Liver (tissue), 8 donors: ENCODE measurements at regions not wholly inside any gene's neighbourhood (a gene's known extent, or its start where the extent isn't known, plus 50 kb on each side); places are given as distances from the start of the nearest gene placed in this dataset.

Experiments used
- DNase-seq: peaks from one replicate; pipeline ENCODE4 v3.0.0-alpha.2; 2017; ENCODE audit warnings: low spot score
- H3K27ac ChIP-seq, 2 donors: one replicate each; pipeline ENCODE4 v1.7.0; 2013; ENCODE audit warnings: inconsistent platforms in 2 of 2, low read length in 2 of 2, control low read depth in 1 of 2, low read depth in 1 of 2, mild to moderate bottlenecking in 1 of 2
- H3K27me3 ChIP-seq, 4 donors: one replicate each; pipeline versions ENCODE4 v1.6.1 to v1.7.0; 2013; ENCODE audit warnings: low read length in 3 of 4, inconsistent platforms in 1 of 4, mild to moderate bottlenecking in 1 of 4, moderate library complexity in 1 of 4; ENCODE audit not compliant: control insufficient read depth in 4 of 4, insufficient read depth in 4 of 4
- H3K36me3 ChIP-seq, 4 donors: one replicate each; pipeline versions ENCODE4 v1.6.1 to v1.7.0; 2013; ENCODE audit warnings: low read length in 3 of 4, mild to moderate bottlenecking in 3 of 4, low read depth in 1 of 4, moderate library complexity in 1 of 4; ENCODE audit not compliant: control insufficient read depth in 4 of 4, insufficient read depth in 3 of 4
- H3K4me1 ChIP-seq, 4 donors: one replicate each; pipeline versions ENCODE4 v1.6.1 to v1.7.0; 2013; ENCODE audit warnings: low read length in 3 of 4, mild to moderate bottlenecking in 3 of 4, moderate library complexity in 1 of 4; ENCODE audit not compliant: control insufficient read depth in 4 of 4, insufficient read depth in 4 of 4
- H3K4me3 ChIP-seq, 3 donors: one replicate each; pipeline versions ENCODE4 v1.6.1 to v1.7.0; 2013; ENCODE audit warnings: low read length in 3 of 3, control low read depth in 1 of 3, low read depth in 1 of 3, mild to moderate bottlenecking in 1 of 3
- H3K9ac ChIP-seq, 2 donors: one replicate each; pipeline ENCODE4 v1.7.0; 2013; ENCODE audit warnings: low read length in 2 of 2, mild to moderate bottlenecking in 2 of 2, moderate library complexity in 2 of 2, control low read depth in 1 of 2, low read depth in 1 of 2
- H3K9me3 ChIP-seq, 4 donors: one replicate each; pipeline versions ENCODE4 v1.6.1 to v1.7.0; 2013; ENCODE audit warnings: low read length in 3 of 4; ENCODE audit not compliant: control insufficient read depth in 4 of 4
- EGR1 ChIP-seq, 2 donors: IDR thresholded peaks; 2 replicates each; pipeline ENCODE4 v1.6.1; 2016 to 2018; ENCODE audit warnings: antibody characterized with exemption in 2 of 2, low read depth in 2 of 2
- FOXA2 ChIP-seq: IDR thresholded peaks from 2 replicates; pipeline ENCODE4 v1.6.1; 2016; ENCODE audit warnings: antibody characterized with exemption
- GABPA ChIP-seq, 2 donors: IDR thresholded peaks in 1 of 2; conservative IDR thresholded peaks in 1 of 2; 2 replicates each; pipeline ENCODE4 v1.6.1; 2016; ENCODE audit warnings: antibody characterized with exemption in 2 of 2, mild to moderate bottlenecking in 1 of 2, moderate library complexity in 1 of 2
- HNF4A ChIP-seq, 2 donors: conservative IDR thresholded peaks; 2 replicates each; pipeline ENCODE4 v1.6.1; 2016; ENCODE audit warnings: antibody characterized with exemption in 2 of 2, mild to moderate bottlenecking in 2 of 2
- HNF4G ChIP-seq: IDR thresholded peaks from 2 replicates; pipeline ENCODE4 v1.6.1; 2016; ENCODE audit warnings: antibody characterized with exemption
- JUND ChIP-seq, 2 donors: IDR thresholded peaks; 2 replicates each; pipeline ENCODE4 v1.6.1; 2016; ENCODE audit warnings: antibody characterized with exemption in 2 of 2
- NR2F2 ChIP-seq: IDR thresholded peaks from 2 replicates; pipeline ENCODE4 v1.6.1; 2016; ENCODE audit warnings: antibody characterized with exemption
- RAD21 ChIP-seq, 2 donors: IDR thresholded peaks; 2 replicates each; pipeline ENCODE4 v1.6.1; 2016; ENCODE audit warnings: antibody characterized with exemption in 2 of 2, mild to moderate bottlenecking in 2 of 2
- RXRA ChIP-seq, 2 donors: IDR thresholded peaks; 2 replicates each; pipeline ENCODE4 v1.6.1; 2017 to 2018; ENCODE audit warnings: antibody characterized with exemption in 2 of 2, mild to moderate bottlenecking in 1 of 2
- SP1 ChIP-seq: IDR thresholded peaks from 2 replicates; pipeline ENCODE4 v1.6.1; 2018; ENCODE audit warnings: antibody characterized with exemption, mild to moderate bottlenecking
- YY1 ChIP-seq: IDR thresholded peaks from 2 replicates; pipeline ENCODE4 v1.6.1; 2016; ENCODE audit warnings: antibody characterized with exemption, mild to moderate bottlenecking
- WGBS: extraction: QIAGEN DNeasy Blood & Tissue Kit; methylation state at CpG from one replicate; pipeline ENCODE4 v1.1.7; 2013; 5-methylcytosine and 5-hydroxymethylcytosine counted together
- TF ChIP-seq, protein P1 (sequence below): fragments of 150-350 bp; IDR thresholded peaks from 2 replicates; pipeline ENCODE4 v1.5.1; 2017; ENCODE audit warnings: improper control_type of control experiment, low read depth, low read length; ENCODE audit not compliant: missing input control
- TF ChIP-seq, protein P2 (sequence below): IDR thresholded peaks from 2 replicates; pipeline ENCODE4 v1.6.1; 2016; ENCODE audit warnings: antibody characterized with exemption
- TF ChIP-seq, protein P3 (sequence below): IDR thresholded peaks from 2 replicates; pipeline ENCODE4 v1.6.1; 2016; ENCODE audit warnings: antibody characterized with exemption
- TF ChIP-seq, protein P4 (sequence below): IDR thresholded peaks from 2 replicates; pipeline ENCODE4 v1.6.1; 2016; ENCODE audit warnings: antibody characterized with exemption
- donor health status: healthy.
- donor health status: healthy.
- donor health status: healthy.
- donor health status: healthy.
- donor health status: healthy.

DNA sequence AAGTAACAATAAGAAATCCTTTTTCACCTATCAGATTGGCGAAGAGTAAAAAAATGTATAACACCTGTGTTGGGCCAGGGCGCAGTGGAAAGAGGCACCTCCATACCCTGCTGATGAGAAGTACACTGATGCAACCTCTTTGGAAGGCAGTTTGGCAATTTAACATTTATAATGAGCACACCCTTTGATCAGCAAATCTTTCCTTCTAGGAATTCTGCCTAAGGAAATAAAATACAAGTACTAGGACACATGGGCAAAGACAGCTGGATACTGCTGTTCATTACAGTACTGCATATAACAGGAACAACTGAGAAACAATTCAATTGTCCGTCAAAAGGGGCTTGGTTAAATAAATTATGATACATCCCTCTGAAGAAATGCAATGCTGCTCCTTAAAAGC is 110.1 kb downstream of the RPL27A start (continued):
- TF ChIP-seq, protein P1, sequence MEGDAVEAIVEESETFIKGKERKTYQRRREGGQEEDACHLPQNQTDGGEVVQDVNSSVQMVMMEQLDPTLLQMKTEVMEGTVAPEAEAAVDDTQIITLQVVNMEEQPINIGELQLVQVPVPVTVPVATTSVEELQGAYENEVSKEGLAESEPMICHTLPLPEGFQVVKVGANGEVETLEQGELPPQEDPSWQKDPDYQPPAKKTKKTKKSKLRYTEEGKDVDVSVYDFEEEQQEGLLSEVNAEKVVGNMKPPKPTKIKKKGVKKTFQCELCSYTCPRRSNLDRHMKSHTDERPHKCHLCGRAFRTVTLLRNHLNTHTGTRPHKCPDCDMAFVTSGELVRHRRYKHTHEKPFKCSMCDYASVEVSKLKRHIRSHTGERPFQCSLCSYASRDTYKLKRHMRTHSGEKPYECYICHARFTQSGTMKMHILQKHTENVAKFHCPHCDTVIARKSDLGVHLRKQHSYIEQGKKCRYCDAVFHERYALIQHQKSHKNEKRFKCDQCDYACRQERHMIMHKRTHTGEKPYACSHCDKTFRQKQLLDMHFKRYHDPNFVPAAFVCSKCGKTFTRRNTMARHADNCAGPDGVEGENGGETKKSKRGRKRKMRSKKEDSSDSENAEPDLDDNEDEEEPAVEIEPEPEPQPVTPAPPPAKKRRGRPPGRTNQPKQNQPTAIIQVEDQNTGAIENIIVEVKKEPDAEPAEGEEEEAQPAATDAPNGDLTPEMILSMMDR = no peak
- TF ChIP-seq SP1 (no peak), YY1 (no peak), HNF4A (conservative IDR thresholded peaks at IDR 0.05) (no peak)

DNA sequence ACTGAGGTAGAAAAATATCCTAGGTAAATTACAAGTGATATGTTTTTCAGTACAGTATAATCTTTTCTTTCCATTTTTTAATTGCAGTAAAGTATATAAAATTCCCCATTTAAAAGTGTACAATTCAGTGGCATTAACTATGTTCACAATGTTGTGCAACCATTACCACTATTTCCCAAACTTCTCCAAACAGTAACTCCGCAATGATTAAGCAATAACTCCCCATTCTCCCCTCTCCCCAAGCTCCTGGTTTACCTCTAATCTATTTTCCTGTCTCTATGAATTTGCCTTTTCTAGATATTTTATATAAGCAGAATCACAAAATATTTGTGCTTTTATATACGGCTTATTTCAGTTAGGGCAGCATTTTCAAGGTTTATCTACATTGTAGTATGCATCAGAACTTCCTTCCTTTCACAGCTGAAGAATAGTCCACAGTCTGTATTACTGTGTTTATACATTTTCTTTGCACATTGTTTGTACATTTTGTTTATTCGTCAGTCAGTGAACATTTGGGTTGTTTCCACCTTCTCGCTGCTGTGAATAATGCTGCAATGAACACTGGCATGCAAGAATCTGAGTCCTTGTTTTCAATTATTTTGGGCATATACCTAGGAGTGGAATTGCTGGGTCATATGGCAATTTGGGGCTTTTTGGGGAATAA is 110.7 kb downstream of the RPL27A start:
- Histone ChIP-seq H3K27me3 (no peaks in the 10 kb centered on the region), H3K36me3 (no peaks in the 10 kb centered on the region), H3K4me1 (peaks cover 6 to 40% (median 25%) of the 10 kb centered on the region in 4 donors), H3K4me3 (peak overlapping the region in 2 of 3 donors; percentile 32 to 47), H3K27ac (peak overlapping the region; percentile 60 to 76), H3K9ac (peak overlapping the region in 1 of 2 donors; percentile 1), H3K9me3 (no peaks in the 10 kb centered on the region)
- TF ChIP-seq FOXA2 (no peak), HNF4A (conservative IDR thresholded peaks at IDR 0.05) (peak; percentile 47 to 63), EGR1 (IDR thresholded peaks at IDR 0.05; ENCODE audit: low read depth in 2 of 2) (peak in 1 of 2 donors; percentile 20), RAD21 (IDR thresholded peaks at IDR 0.05) (peak; percentile 24 to 29), SP1 (peak; percentile 19), JUND (IDR thresholded peaks at IDR 0.05) (peak in 1 of 2 donors; percentile 20), YY1 (peak; percentile 72), HNF4G (no peak), GABPA (IDR thresholded peaks at IDR 0.05 in 1 of 2, conservative IDR thresholded peaks at IDR 0.05 in 1 of 2) (peak in 1 of 2 donors; percentile 50), NR2F2 (no peak), RXRA (IDR thresholded peaks at IDR 0.05) (peak in 1 of 2 donors; percentile 63)
- TF ChIP-seq, protein P2, sequence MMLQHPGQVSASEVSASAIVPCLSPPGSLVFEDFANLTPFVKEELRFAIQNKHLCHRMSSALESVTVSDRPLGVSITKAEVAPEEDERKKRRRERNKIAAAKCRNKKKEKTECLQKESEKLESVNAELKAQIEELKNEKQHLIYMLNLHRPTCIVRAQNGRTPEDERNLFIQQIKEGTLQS = no peak
- TF ChIP-seq, protein P1 = no peak
- TF ChIP-seq, protein P3, sequence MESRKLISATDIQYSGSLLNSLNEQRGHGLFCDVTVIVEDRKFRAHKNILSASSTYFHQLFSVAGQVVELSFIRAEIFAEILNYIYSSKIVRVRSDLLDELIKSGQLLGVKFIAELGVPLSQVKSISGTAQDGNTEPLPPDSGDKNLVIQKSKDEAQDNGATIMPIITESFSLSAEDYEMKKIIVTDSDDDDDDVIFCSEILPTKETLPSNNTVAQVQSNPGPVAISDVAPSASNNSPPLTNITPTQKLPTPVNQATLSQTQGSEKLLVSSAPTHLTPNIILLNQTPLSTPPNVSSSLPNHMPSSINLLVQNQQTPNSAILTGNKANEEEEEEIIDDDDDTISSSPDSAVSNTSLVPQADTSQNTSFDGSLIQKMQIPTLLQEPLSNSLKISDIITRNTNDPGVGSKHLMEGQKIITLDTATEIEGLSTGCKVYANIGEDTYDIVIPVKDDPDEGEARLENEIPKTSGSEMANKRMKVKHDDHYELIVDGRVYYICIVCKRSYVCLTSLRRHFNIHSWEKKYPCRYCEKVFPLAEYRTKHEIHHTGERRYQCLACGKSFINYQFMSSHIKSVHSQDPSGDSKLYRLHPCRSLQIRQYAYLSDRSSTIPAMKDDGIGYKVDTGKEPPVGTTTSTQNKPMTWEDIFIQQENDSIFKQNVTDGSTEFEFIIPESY = peak; percentile 52
- TF ChIP-seq, protein P4, sequence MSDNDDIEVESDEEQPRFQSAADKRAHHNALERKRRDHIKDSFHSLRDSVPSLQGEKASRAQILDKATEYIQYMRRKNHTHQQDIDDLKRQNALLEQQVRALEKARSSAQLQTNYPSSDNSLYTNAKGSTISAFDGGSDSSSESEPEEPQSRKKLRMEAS = peak; percentile 37
- DNase-seq = no peak
- 22% methylated on average over 4 of the region's 4 CpGs for WGBS
